NOMO-1 (cell line): ENCODE measurements at regions not wholly inside any gene's neighbourhood (a gene's known extent, or its start where the extent isn't known, plus 50 kb on each side); places are given as distances from the start of the nearest gene placed in this dataset.

Experiments
- DNase-seq, 2 experiments: peaks; one replicate each; lab custom pipeline; 2025; ENCODE audit not compliant: unreplicated experiment in 2 of 2; lab: John Stamatoyannopoulos, UW

GRCh38 chr3:106249981-106250380, 381.2 kb upstream of the CBLB start:
- no peak for DNase-seq

DNA sequence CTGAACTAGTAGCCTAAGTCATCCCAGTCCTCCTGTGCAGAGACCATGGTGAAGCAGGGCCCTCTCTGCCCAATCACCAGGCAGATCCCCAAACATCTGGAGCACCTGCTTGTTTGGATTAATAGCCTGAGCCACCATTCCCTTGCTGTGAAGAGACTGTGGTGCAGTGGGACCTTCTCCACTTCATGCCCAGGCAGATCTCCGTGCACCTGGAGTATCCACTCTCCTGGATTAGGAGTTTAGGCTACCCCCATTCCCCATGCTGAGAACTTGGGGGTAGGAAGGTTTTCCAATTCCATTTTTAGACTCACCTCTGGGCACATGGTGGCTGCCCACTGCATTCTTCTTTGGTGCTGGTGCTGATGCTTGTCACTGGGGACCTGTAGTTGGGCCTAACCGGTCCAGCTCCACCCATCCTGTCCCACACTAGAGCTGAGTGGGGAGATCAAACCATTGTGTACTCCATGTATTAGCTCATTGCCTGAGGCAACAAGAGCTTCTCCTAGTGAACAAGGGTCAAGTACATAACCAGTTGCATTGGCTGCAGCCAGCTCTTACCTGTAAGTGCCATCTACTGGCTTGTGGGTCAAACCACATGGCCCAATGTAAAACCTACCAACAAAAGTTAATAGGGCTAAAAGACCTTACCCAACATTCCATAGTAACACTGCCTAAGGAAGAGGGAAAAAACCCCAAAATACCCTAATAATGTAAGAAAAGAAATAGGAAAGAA, 382.5 kb upstream of the CBLB start:
- DNase-seq, result no peak

GRCh38 chr3:106255870-106256248, 387.0 kb upstream of the CBLB start:
- DNase-seq, result peak in 1 of 2 experiments; percentile 20

DNA sequence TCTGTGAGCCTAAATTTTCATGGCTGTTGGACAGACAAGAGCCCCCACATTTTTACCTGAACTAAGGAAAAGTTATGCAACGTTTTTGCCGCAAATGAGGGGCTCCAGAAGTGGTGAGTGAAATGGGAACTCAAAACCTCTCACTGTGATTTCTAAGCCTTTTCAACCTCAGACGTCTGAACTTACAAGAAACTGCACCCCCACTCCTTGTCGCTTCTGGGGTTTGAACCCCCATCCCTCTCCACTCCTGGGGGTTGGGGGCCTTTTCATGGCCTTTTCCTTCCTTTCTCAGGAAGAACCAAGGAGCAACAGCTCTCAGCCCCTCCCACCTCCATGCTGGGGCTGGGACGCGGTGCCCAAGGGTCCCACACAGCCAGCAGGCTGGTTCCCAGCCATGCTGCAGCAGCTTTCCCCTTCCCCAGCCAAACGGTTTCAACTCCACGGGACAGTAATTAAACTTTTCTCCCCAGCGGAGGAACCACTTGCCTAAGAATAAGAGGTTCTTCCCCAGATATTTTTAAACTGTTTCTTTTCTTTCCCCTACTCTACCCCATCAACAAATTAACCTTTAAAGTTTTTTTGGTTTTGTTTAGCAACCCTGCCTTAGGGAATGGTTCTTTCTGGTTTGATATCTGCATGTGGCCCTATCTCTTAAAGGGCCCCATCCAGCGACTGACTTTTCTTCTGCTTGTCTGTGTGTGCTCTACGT, 387.6 kb upstream of the CBLB start:
- no peak for DNase-seq

DNA sequence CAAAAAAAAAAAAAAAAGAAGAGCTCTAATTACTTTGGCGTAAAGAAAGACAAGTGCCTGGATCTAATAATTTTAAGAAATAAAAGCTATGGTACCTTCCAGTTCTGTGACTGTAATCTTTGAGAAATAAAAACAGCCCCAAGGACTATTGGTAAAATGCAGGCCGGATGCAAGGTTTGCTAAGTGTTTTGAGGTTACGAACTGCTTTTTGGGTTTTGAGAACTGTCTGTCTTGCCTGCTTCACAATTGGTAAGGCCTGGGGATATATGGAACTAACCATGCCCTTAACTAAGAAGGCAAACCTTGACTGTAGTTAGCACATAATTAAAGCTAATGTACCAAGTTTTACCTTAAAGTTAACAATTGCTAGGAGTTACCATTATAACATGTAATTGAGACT, 388.4 kb upstream of the CBLB start:
- DNase-seq, result no peak

DNA sequence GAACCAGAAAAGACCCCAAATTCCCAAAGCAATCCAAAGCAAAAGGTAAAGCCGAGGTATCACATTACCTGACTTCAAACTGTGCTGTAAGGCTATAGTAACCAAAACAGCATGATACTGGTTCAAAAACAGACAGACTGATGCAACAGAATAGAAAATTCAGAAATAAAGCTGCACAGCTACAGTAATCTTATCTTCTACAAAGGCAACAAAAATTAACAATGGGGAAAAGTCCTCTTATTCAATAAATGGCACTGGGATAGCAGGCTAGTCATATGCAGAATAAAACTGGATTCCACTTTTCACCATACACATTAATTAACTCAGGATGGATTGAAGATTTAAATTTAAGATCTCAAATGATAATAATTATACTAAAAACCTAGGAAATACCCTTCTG, 392.6 kb upstream of the CBLB start:
- DNase-seq, result no peak

- DNase-seq, result no peak
These were observed 393.3 kb upstream of the CBLB start for GRCh38 chr3:106261915-106262683.

- peak; percentile 45 to 89 for DNase-seq
These were observed 394.2 kb upstream of the CBLB start for GRCh38 chr3:106263011-106263410.

DNA sequence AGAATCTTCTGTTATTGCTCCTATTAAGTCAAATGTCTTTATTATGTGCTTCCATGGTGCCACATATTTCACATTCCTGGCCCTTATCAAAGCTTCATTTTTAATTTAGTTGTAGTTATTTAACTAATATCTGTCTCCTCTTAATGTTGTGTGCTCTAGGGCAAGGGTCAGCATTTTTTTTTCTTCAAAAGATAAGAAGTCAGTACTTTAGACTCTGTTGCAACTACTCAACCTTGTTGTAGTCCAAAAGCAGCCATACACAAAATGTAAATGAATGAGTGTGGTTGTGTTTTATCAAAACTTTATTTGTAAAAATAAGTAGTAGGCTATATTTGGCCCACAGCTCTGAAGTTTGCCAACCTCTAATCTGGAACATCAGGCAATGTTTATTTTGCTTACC, 394.7 kb upstream of the CBLB start:
- no peak for DNase-seq

- DNase-seq, result no peak
These were observed 396.9 kb upstream of the CBLB start for GRCh38 chr3:106265704-106266103.

- DNase-seq, result no peak
These were observed 399.9 kb upstream of the CBLB start for GRCh38 chr3:106268696-106269095.

GRCh38 chr3:106272302-106272701, 403.5 kb upstream of the CBLB start:
- no peak for DNase-seq

DNA sequence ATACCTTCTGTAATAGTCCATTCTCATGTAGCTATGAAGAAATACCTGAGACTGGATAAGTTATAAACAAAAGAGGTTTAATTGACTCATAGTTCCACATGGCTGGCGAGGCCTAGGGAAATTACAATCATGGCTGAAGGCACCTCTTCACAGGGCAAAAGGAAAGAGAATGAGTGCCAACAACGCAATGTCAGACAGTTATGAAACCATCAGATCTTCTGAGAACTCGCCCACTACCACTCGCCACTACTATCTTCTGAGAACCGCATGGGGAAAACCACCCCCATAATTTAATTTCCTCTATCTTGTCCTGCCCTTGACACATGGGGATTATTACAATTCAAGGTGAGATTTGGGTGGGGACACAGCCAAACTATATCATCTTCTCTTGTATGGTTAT, 406.8 kb upstream of the CBLB start:
- DNase-seq, result no peak

DNA sequence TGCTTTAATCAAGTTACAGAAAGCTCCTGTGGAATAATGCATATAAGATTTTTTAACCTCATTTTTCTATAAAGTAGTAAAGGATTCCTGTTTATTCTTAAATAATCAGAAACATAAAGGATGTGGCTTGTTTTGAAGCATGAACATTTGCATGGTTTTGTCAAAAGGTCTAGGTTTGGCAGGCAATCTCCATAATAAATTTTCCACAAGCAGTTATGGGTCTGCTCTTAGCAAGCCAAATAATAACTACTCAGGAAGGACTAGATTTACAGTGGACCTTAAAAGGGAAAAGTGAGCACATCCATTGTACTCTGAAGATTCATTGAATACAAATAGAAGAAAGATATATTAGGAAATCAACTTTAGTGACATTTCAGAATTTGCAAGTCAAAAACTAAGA, 407.3 kb upstream of the CBLB start:
- no peak for DNase-seq

GRCh38 chr3:106276755-106277612, 408.2 kb upstream of the CBLB start:
- DNase-seq, result no peak

- DNase-seq, result no peak
These were observed 408.9 kb upstream of the CBLB start for GRCh38 chr3:106277731-106278130.

- DNase-seq, result no peak
These were observed 412.4 kb upstream of the CBLB start for GRCh38 chr3:106281221-106281620.

- no peak for DNase-seq
These were observed 414.1 kb upstream of the CBLB start for GRCh38 chr3:106282943-106283342.

DNA sequence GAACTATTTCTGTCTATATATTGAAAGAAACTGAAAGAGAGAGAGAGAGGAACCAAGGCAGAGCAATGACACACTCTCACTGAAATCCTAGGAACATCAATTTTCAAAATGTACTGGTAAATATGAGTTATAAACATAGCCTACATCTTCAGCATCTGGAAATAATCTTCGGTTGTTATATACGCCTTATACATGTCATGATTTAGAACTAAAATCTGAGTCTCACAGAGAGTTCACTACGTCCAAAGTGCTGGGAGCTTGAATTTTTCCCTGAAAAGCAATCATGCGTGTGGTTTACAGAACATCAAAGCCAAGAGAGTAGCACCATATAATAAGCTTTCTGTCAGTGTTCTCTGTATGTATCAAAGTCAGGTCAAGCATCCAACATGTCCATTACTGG, 420.0 kb upstream of the CBLB start:
- no peak for DNase-seq

GRCh38 chr3:106290304-106290997, 421.6 kb upstream of the CBLB start:
- DNase-seq, result peak; percentile 26 to 27
